Effector memory CD8-positive, alpha-beta T cell (primary cell): ENCODE measurements at regions not wholly inside any gene's neighbourhood (a gene's known extent, or its start where the extent isn't known, plus 50 kb on each side); places are given as distances from the start of the nearest gene placed in this dataset.

Source experiments
- ATAC-seq: fragments of 150-1000 bp; cut with Tn5 transposase; replicated peaks from 2 replicates; pipeline ENCODE4 v1.10.0; 2021; ENCODE audit warnings: mild to moderate bottlenecking, moderate library complexity
- DNase-seq, 3 experiments: peaks; one replicate each; pipeline ENCODE4 v3.0.0; 2021
- H3K27ac Mint-ChIP-seq, 2 donors: one replicate each; pipeline ENCODE4 v1.8.0; 2022; ENCODE audit warnings: mild to moderate bottlenecking in 2 of 2, mixed read lengths in 2 of 2, moderate library complexity in 2 of 2
- H3K27me3 Mint-ChIP-seq, 2 donors: one replicate each; pipeline ENCODE4 v1.8.0; 2022; ENCODE audit warnings: mixed read lengths in 2 of 2
- H3K36me3 Mint-ChIP-seq: one replicate; pipeline ENCODE4 v1.8.0; 2022; ENCODE audit warnings: mild to moderate bottlenecking, moderate library complexity, mixed read lengths; ENCODE audit not compliant: insufficient read depth
- H3K4me1 Mint-ChIP-seq, 2 donors: one replicate each; pipeline ENCODE4 v1.8.0; 2022; ENCODE audit warnings: low read depth in 2 of 2, mixed read lengths in 2 of 2
- H3K4me3 Mint-ChIP-seq, 2 donors: one replicate each; pipeline ENCODE4 v1.8.0; 2022; ENCODE audit warnings: mild to moderate bottlenecking in 2 of 2, mixed read lengths in 2 of 2, moderate library complexity in 2 of 2
- H3K9me3 Mint-ChIP-seq, 2 donors: one replicate each; pipeline ENCODE4 v1.8.0; 2022; ENCODE audit warnings: mixed read lengths in 2 of 2

- DNase-seq (no peak), ATAC-seq (no peak)
- H3K27me3 Mint-ChIP-seq = no peaks in the 10 kb centered on the region
Measured at GRCh38 chr13:70432276-70432805, 324.1 kb upstream of the KLHL1 start.

GRCh38 chr13:70430256-70430655, 322.0 kb upstream of the KLHL1 start:
- Mint-ChIP-seq H3K4me3 (no peak overlapping the region), H3K9me3 (peaks cover 3 to 8% of the 10 kb centered on the region in 2 donors), H3K27ac (no peak overlapping the region)

More at GRCh38 chr13:70432276-70432805, 324.1 kb upstream of the KLHL1 start:
- Mint-ChIP-seq H3K27ac (no peak overlapping the region), H3K4me1 (no peaks in the 10 kb centered on the region), H3K4me3 (no peak overlapping the region), H3K9me3 (peaks cover 3 to 8% of the 10 kb centered on the region in 2 donors), H3K36me3 (no peaks in the 10 kb centered on the region)

GRCh38 chr13:70424928-70425327, 316.7 kb upstream of the KLHL1 start:
- H3K36me3 Mint-ChIP-seq = no peaks in the 10 kb centered on the region
- no peak overlapping the region for H3K27ac Mint-ChIP-seq
- H3K4me1 Mint-ChIP-seq = no peaks in the 10 kb centered on the region
- DNase-seq = no peak
- no peak overlapping the region for H3K4me3 Mint-ChIP-seq
- ATAC-seq = no peak
- H3K9me3 Mint-ChIP-seq = peaks cover 3 to 11% of the 10 kb centered on the region in 2 donors
- no peaks in the 10 kb centered on the region for H3K27me3 Mint-ChIP-seq

More at GRCh38 chr13:70430256-70430655, 322.0 kb upstream of the KLHL1 start:
- Mint-ChIP-seq H3K4me1 (no peaks in the 10 kb centered on the region), H3K36me3 (no peaks in the 10 kb centered on the region), H3K27me3 (no peaks in the 10 kb centered on the region)
- ATAC-seq (no peak), DNase-seq (no peak)

GRCh38 chr13:70424428-70424827, 316.2 kb upstream of the KLHL1 start:
- Mint-ChIP-seq H3K36me3 (no peaks in the 10 kb centered on the region), H3K4me3 (no peak overlapping the region), H3K9me3 (peaks cover 3 to 14% of the 10 kb centered on the region in 2 donors), H3K27ac (no peak overlapping the region), H3K4me1 (no peaks in the 10 kb centered on the region), H3K27me3 (no peaks in the 10 kb centered on the region)
- no peak for DNase-seq
- no peak for ATAC-seq

- Mint-ChIP-seq H3K27me3 (no peaks in the 10 kb centered on the region), H3K9me3 (peaks cover 5 to 9% of the 10 kb centered on the region in 2 donors)
- no peak for ATAC-seq
Measured at GRCh38 chr13:70415136-70415535, 306.9 kb upstream of the KLHL1 start.

GRCh38 chr13:70408865-70409264, 300.6 kb upstream of the KLHL1 start:
- Mint-ChIP-seq H3K4me3 (no peak overlapping the region), H3K4me1 (no peaks in the 10 kb centered on the region), H3K27me3 (no peaks in the 10 kb centered on the region), H3K27ac (no peak overlapping the region), H3K36me3 (no peaks in the 10 kb centered on the region), H3K9me3 (peaks cover 0 to 13% of the 10 kb centered on the region in 2 donors)
- ATAC-seq (no peak), DNase-seq (no peak)

More at GRCh38 chr13:70415136-70415535, 306.9 kb upstream of the KLHL1 start:
- Mint-ChIP-seq H3K27ac (no peak overlapping the region), H3K4me1 (no peaks in the 10 kb centered on the region), H3K4me3 (no peak overlapping the region), H3K36me3 (no peaks in the 10 kb centered on the region)
- no peak for DNase-seq

- DNase-seq = no peak
- H3K4me1 Mint-ChIP-seq = no peaks in the 10 kb centered on the region
Measured at GRCh38 chr13:70407486-70407885, 299.2 kb upstream of the KLHL1 start.

GRCh38 chr13:70405266-70405665, 297.0 kb upstream of the KLHL1 start:
- H3K27ac Mint-ChIP-seq = no peak overlapping the region

More at GRCh38 chr13:70407486-70407885, 299.2 kb upstream of the KLHL1 start:
- Mint-ChIP-seq H3K36me3 (no peaks in the 10 kb centered on the region), H3K27ac (no peak overlapping the region), H3K4me3 (no peak overlapping the region), H3K9me3 (peaks cover 0 to 9% of the 10 kb centered on the region in 2 donors), H3K27me3 (no peaks in the 10 kb centered on the region)
- ATAC-seq = no peak

GRCh38 chr13:70394031-70394548, 285.8 kb upstream of the KLHL1 start:
- H3K4me3 Mint-ChIP-seq = no peak overlapping the region
- no peak overlapping the region for H3K27ac Mint-ChIP-seq
- no peaks in the 10 kb centered on the region for H3K36me3 Mint-ChIP-seq
- no peaks in the 10 kb centered on the region for H3K4me1 Mint-ChIP-seq
- H3K9me3 Mint-ChIP-seq = peaks cover 6 to 11% of the 10 kb centered on the region in 2 donors
- H3K27me3 Mint-ChIP-seq = no peaks in the 10 kb centered on the region
- ATAC-seq (no peak), DNase-seq (no peak)

More at GRCh38 chr13:70405266-70405665, 297.0 kb upstream of the KLHL1 start:
- Mint-ChIP-seq H3K4me1 (no peaks in the 10 kb centered on the region), H3K9me3 (peaks cover 0 to 5% of the 10 kb centered on the region in 2 donors), H3K36me3 (no peaks in the 10 kb centered on the region), H3K4me3 (no peak overlapping the region), H3K27me3 (no peaks in the 10 kb centered on the region)
- no peak for DNase-seq
- no peak for ATAC-seq

GRCh38 chr13:70391678-70392077, 283.4 kb upstream of the KLHL1 start:
- DNase-seq (no peak), ATAC-seq (no peak)
- H3K27ac Mint-ChIP-seq = no peak overlapping the region
- no peaks in the 10 kb centered on the region for H3K27me3 Mint-ChIP-seq
- peaks cover 6 to 13% of the 10 kb centered on the region in 2 donors for H3K9me3 Mint-ChIP-seq
- H3K4me1 Mint-ChIP-seq = no peaks in the 10 kb centered on the region
- H3K36me3 Mint-ChIP-seq = no peaks in the 10 kb centered on the region
- no peak overlapping the region for H3K4me3 Mint-ChIP-seq

GRCh38 chr13:70390968-70391367, 282.7 kb upstream of the KLHL1 start:
- DNase-seq = no peak
- H3K4me3 Mint-ChIP-seq = no peak overlapping the region

GRCh38 chr13:70390064-70390463, 281.8 kb upstream of the KLHL1 start:
- Mint-ChIP-seq H3K4me3 (no peak overlapping the region), H3K36me3 (no peaks in the 10 kb centered on the region), H3K4me1 (no peaks in the 10 kb centered on the region), H3K27me3 (no peaks in the 10 kb centered on the region), H3K9me3 (peaks cover 6 to 13% of the 10 kb centered on the region in 2 donors), H3K27ac (no peak overlapping the region)
- ATAC-seq (no peak), DNase-seq (no peak)

More at GRCh38 chr13:70390968-70391367, 282.7 kb upstream of the KLHL1 start:
- no peaks in the 10 kb centered on the region for H3K36me3 Mint-ChIP-seq
- ATAC-seq = no peak
- peaks cover 6 to 13% of the 10 kb centered on the region in 2 donors for H3K9me3 Mint-ChIP-seq
- H3K4me1 Mint-ChIP-seq = no peaks in the 10 kb centered on the region
- H3K27ac Mint-ChIP-seq = no peak overlapping the region
- no peaks in the 10 kb centered on the region for H3K27me3 Mint-ChIP-seq

- DNase-seq (no peak), ATAC-seq (no peak)
- peaks cover 6 to 13% of the 10 kb centered on the region in 2 donors for H3K9me3 Mint-ChIP-seq
- H3K4me3 Mint-ChIP-seq = no peak overlapping the region
- no peaks in the 10 kb centered on the region for H3K27me3 Mint-ChIP-seq
- no peak overlapping the region for H3K27ac Mint-ChIP-seq
- H3K4me1 Mint-ChIP-seq = no peaks in the 10 kb centered on the region
- no peaks in the 10 kb centered on the region for H3K36me3 Mint-ChIP-seq
Measured at GRCh38 chr13:70388935-70389334, 280.7 kb upstream of the KLHL1 start.

- no peak for DNase-seq
- no peak overlapping the region for H3K27ac Mint-ChIP-seq
- H3K4me3 Mint-ChIP-seq = no peak overlapping the region
- H3K27me3 Mint-ChIP-seq = no peaks in the 10 kb centered on the region
- H3K4me1 Mint-ChIP-seq = no peaks in the 10 kb centered on the region
- H3K9me3 Mint-ChIP-seq = peaks cover 6 to 12% of the 10 kb centered on the region in 2 donors
- no peaks in the 10 kb centered on the region for H3K36me3 Mint-ChIP-seq
- no peak for ATAC-seq
Measured at GRCh38 chr13:70386919-70387318, 278.7 kb upstream of the KLHL1 start.
